GM19324 (cell line): ENCODE measurements at regions not wholly inside any gene's neighbourhood (a gene's known extent, or its start where the extent isn't known, plus 50 kb on each side); places are given as distances from the start of the nearest gene placed in this dataset.

ENCODE experiments used
- ATAC-seq: cut with Tn5 transposase; IDR thresholded peaks from one replicate; pipeline ENCODE4 v1.9.1; 2021; ENCODE audit warnings: mild to moderate bottlenecking, moderate library complexity; ENCODE audit not compliant: unreplicated experiment, low FRiP score

GRCh38 chr15:96565266-96565665 lies 234.8 kb downstream of the NR2F2 start:
- no peak for ATAC-seq

- no peak for ATAC-seq
Measured at GRCh38 chr15:96574782-96575181, 244.3 kb downstream of the NR2F2 start.

- ATAC-seq: no peak
Measured at GRCh38 chr15:96576596-96576995, 246.1 kb downstream of the NR2F2 start.

- ATAC-seq: no peak
Measured at GRCh38 chr15:96578393-96578792, 247.9 kb downstream of the NR2F2 start.

- ATAC-seq: no peak
Measured at GRCh38 chr15:96581371-96581770, 250.9 kb downstream of the NR2F2 start.

DNA sequence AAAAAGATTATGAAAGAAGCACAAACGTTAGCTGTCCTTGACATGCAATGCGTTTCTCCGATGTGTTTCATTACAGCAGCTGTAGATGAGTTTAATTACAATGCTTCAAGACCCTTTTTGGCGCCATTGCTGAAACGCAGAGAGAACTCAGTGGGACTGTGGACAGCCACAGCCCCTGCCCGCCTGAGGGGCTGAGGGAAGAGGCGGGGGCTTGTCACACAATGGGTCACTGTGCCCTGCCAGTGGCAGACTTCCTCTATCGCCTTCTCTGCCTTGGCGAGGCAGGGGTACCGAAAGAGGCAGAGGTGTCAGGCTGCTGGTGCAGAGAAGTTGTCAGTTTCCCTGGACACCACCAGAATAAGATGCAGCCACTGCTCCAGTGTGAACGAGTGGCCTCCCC lies 252.0 kb downstream of the NR2F2 start:
- ATAC-seq: no peak

DNA sequence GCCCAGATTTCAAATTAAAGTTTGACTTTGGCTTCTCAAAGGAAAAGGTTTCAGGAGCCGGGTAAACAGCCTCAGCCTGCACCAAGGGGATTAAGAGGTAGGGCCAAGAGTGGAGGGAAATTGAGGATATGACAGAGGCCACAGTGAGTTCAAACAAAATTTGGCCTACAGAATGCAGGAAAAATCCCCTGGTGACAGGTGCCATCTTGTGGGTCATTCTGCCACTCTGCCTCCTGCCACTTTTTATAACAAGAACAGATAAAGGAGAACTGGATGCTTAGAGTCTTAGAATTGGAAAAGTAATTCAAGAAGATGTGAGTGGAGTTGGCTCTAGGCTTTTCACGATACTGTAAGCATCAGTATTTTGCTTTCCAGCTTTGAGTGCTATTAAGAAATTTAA lies 253.2 kb downstream of the NR2F2 start:
- no peak for ATAC-seq

- no peak for ATAC-seq
Measured at GRCh38 chr15:96585484-96586386, 255.2 kb downstream of the NR2F2 start.

DNA sequence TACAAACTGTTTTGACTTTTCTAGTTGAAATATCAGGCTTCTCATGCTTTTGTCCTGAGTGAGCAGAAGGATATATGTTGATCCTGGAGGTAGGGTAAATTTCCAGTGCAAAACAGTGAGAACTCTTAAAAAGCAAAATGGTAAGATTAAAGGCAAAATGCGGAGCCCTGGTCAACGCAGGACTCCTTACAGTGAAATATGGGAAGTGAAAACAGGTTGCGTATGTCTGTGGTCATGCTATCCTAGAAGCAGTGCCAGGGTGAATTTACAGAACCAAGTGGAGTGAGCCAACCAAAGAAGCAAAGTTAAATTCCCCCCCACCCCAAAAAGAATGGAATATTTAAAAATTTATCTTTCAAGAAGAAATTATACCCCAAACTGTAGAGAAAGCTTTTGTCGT lies 256.4 kb downstream of the NR2F2 start:
- ATAC-seq: no peak

GRCh38 chr15:96589864-96590263 lies 259.4 kb downstream of the NR2F2 start:
- ATAC-seq: no peak

DNA sequence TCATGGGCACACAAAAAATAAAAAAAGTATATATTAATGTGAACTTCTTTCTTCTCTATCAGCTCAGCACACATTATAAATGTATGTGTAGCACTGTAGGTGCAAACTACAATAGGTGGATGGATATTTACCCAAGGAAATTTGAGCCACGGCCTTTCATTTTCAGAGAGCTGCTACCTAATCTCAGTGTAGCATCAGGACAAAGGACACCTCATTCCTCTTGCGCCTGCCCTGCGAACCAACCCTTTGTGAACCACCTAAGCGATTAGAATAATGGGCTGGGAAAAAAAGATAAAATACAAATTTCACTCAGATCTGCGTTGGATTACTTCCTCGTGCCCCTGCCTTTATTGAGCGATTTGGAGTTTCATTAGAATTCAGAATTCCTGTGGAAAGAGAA lies 263.2 kb downstream of the NR2F2 start:
- no peak for ATAC-seq

DNA sequence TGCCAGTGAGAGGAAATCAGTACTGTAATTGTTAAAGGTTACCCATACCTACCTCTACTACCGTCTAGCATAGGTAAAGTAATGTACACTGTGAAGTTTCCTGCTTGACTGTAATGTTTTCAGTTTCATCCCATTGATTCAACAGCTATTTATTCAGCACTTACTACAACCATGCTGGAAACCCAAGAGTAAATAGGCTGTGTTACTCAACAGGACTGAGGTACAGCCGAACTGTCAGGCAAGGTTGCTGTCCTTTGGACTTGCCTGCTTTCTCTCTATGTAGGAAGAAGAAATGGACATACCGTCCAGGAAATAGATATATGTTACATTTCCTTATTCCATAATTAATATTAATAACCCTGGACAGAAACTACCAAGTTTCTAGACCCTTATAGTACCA lies 265.5 kb downstream of the NR2F2 start:
- no peak for ATAC-seq

DNA sequence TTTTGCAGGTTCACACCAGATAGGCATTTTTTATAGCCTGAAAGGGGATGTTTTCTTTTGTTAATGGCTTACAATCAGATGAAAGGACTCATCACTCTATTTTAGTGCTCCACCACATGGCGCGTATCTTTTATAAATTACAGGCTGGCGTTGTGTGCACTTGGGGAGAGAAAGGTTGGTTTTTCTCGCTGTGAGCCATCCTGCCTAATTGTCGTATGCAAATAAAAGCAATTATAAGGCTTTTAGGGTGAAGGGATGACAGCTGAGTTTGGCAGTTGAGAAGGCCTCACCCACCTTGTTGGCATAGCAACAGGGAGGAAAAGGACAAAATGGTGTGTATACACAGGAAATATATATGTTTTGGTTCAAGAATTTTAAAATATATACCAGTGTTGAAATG lies 268.0 kb downstream of the NR2F2 start:
- no peak for ATAC-seq

- ATAC-seq: no peak
Measured at GRCh38 chr15:96599268-96599667, 268.8 kb downstream of the NR2F2 start.

DNA sequence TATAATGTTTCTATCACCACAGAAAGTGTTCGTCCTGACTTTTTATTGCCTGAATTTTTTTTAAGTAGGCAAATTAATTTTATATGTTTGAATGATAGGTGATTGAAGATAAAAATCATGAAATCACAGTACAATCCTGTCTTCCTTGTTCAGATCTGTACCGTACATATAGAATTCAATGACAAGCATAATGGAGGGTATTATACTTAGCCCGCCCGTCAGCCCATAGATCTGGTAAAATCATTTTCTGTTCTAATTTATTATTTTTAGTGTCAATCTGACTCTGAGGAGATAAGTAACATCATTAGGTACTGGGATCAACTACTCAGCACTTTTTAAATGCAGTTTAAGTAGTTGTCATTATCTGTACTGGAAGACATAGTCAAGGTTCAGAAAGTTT lies 269.9 kb downstream of the NR2F2 start:
- no peak for ATAC-seq

DNA sequence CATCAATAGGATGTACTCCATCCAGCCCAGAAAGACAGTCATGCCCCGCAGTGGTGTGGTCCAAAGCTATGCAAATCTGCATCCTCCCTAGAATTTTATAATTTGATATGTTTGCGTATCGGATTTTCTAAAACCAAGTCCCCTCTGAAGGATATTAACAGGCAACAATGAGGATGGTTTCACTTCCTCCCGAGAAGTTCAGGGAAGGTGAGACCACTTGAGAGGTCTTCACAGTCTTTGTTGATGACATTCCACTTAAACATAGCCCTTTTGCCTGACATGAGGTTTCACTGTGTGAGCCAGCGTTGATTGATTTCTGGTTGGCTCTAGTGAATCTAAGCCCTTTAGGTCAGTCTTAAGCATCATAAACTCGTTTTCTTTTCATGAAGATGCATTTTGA lies 276.1 kb downstream of the NR2F2 start:
- ATAC-seq: no peak

- ATAC-seq: no peak
Measured at GRCh38 chr15:96610757-96611156, 280.3 kb downstream of the NR2F2 start.

GRCh38 chr15:96612917-96613316 lies 282.4 kb downstream of the NR2F2 start:
- no peak for ATAC-seq

- ATAC-seq: no peak
Measured at GRCh38 chr15:96619174-96619573, 288.7 kb downstream of the NR2F2 start.

DNA sequence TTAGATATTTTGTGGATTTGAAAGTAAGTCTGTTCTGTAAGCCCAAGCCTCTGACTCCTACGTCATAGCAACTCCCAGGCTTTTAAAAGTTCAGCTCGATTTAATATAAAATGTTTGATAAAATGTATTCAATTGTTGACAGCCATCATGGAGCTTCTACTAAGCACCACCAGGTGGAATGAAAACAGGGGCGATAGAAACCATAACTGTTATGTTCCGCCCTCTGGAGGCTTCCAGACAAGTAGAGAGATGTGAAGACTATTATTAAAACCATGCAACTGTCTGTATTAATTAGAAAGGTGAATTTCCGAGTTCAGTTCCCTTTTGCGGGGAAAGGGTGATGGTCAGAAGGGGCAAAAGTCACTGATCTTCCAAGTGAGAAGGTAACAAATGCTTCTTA lies 292.2 kb downstream of the NR2F2 start:
- ATAC-seq: no peak

DNA sequence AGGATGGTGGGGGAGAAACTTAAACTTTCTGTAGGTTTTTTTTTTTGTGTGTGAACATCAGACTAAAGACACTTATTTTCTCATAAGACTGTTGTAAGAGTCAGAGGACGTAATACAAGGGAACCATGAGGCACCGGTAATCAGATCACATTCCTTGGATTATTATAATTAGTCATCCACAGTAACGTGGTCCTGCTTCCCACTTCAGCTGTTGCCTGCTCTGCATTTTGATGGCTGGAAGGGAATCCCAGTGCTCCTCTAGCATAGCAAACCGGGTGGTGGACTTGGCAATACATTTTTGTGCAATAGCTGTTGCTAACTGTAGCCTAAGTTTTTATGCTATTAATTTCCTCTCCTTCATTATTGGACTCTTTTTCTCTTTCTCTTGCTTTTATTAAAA lies 294.8 kb downstream of the NR2F2 start:
- no peak for ATAC-seq

GRCh38 chr15:96627031-96627568 lies 296.6 kb downstream of the NR2F2 start:
- ATAC-seq: no peak
